Astrocyte (in vitro differentiated cells and primary cell): ENCODE measurements at regions not wholly inside any gene's neighbourhood (a gene's known extent, or its start where the extent isn't known, plus 50 kb on each side); places are given as distances from the start of the nearest gene placed in this dataset.

Experiments
- CTCF ChIP-seq: IDR thresholded peaks from 2 replicates; pipeline ENCODE4 v1.5.1; 2011; ENCODE audit warnings: low read depth, mild to moderate bottlenecking, inconsistent platforms, low read length, moderate library complexity; ENCODE audit not compliant: insufficient read depth
- EZH2 ChIP-seq: IDR thresholded peaks from 2 replicates; pipeline ENCODE4 v1.6.1; 2012; ENCODE audit warnings: mild to moderate bottlenecking, low read length, inconsistent platforms; ENCODE audit not compliant: insufficient read depth

DNA sequence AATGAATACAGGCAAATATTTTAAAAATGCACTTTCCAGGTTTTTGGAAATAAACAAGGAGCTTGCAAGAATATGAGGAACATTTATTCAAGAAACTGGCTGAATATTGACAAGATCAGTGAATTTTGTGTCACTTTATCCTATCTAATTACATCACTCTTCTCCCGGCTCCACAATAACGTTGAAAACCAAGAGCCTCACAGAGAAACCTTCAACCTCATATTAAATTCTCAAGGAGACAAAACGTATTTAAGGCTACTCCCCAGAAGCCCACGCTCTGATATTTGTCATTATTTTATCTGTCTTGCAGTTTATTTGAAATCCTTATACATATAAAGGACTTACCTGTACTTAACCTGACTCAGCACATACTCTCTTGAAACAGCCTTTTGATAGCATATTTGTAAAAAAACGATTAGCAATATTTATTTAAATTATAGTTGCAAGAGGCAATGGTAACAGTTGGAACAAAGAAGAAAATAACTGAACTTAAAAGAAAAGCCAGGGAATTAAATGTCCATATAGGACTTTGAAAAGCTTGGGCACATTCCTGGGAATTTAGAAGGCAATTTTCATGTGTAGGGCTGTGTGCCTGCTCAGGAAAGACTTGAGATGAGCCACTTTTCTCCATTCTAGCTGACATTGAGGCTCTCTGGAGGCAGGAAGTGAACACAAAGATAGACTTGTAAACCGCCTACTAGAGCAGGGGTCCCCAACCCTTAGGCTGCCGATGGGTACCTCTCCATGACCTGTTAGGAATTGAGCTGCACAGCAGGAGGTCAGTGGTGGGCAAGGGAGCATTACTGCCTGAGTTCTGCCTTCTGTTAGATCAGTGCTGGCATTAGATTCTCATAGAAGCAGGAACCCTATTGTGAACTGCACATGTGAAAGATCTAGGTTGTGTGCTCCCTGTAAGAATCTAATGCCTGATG is 636.4 kb downstream of the SLC16A7 start:
- no peak for TF ChIP-seq CTCF
- no peak for TF ChIP-seq EZH2
